HG03342 (cell line): ENCODE measurements at regions not wholly inside any gene's neighbourhood (a gene's known extent, or its start where the extent isn't known, plus 50 kb on each side); places are given as distances from the start of the nearest gene placed in this dataset.

Experiments used
- ATAC-seq: cut with Tn5 transposase; IDR thresholded peaks from one replicate; pipeline ENCODE4 v1.9.1; 2021; ENCODE audit warnings: mild to moderate bottlenecking, moderate library complexity; ENCODE audit not compliant: unreplicated experiment

DNA sequence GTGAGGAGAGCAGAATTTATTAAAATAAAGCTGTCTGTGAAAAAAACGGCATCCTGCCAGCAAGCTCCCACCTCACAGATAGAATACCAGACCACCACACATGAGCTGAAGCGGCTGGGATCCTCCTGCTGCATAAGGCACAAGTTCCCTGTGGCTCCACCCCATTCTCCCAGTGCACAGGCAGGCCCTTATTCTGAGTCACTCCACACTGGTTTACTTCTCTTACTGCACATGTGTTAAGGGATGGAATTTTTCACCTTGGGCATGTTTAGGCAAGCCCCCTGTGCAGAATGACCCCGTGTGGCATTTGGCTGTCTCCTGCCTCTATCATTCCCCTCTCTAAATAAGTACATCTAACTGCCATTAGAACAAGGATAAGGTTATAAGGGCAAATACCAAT is 115.0 kb upstream of the ELAVL2 start:
- no peak for ATAC-seq

DNA sequence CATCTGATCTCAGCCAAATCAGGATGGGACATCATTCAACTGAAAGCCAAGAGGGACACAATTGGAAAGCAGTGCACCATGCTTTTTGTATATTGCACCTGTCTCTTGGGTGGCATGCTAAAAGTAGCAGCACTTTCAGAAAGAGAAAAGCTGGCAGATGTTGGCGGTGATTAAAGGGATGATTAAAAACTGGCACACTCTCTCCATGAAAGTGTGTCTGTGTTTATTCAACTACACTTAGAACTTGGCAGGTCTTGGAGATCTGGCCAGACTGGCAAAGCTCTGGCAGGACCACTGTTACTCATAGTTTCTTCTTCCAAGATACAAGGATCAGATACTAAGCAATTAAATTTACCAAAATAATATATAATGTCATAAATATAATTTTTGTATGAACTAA is 112.9 kb upstream of the ELAVL2 start:
- no peak for ATAC-seq

DNA sequence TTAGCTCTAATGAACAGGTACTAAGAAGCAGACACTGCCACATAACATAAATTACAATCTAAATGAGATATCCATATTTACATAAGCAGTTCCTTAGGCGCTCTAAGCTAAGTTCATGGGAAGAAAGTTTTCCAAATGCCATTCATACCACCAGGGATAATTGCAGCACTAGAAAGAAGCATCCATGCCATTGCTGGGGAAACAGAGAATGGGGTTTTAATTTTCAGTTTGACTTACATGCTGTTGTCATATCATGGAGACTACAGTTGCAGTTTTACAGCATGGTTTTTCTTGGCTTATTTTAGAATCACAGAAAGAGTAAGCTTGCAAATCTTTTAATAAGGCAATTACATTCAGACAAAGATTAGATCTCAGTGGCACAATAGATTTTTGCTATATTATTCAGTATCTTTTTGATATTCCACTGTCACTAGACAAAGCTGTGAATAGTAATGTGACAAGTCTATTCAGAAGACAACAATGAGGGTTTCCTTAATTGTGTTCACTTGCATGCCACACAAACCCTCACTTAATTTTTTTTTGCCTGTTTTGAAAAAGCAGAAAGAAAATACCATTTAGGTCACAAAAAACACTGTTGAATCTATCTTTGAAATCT is 108.4 kb upstream of the ELAVL2 start:
- no peak for ATAC-seq

DNA sequence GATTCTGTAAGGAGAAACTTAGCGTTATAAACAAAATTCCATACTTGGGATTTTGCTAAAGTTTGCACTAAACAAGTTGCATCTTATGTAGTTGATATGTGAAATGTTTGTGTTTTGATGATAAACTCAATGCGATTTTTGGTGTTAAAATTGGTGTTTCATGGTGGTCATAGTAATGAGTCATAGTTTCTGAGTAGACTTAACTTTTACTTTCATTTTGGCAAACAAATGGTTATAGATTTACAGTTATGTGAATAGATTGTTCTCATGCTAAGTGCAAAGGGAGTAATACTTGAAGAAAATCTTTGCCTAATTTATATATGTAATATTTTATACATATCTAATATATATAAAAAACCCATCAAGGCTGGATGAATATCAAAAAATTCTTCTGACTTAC is 107.3 kb upstream of the ELAVL2 start:
- no peak for ATAC-seq

DNA sequence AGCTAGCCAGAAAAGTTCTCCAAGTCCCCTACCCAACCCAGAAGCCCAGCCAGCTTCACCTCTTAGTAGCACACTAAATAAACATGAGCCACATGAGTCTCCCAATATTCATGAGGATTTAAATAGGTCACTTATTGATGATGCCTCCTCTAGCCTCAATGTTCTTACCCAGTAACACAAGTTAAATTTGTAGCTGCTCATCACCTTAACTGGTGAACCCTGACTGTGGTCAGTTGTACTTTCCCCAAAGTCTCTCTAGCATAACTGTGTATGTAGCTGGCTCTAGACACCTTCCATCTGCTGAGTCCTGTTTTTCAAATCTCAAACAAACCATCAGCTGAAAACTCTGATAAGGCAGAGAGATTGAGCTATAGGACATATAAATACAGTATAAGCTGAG is 100.3 kb upstream of the ELAVL2 start:
- peak; percentile 81 for ATAC-seq

DNA sequence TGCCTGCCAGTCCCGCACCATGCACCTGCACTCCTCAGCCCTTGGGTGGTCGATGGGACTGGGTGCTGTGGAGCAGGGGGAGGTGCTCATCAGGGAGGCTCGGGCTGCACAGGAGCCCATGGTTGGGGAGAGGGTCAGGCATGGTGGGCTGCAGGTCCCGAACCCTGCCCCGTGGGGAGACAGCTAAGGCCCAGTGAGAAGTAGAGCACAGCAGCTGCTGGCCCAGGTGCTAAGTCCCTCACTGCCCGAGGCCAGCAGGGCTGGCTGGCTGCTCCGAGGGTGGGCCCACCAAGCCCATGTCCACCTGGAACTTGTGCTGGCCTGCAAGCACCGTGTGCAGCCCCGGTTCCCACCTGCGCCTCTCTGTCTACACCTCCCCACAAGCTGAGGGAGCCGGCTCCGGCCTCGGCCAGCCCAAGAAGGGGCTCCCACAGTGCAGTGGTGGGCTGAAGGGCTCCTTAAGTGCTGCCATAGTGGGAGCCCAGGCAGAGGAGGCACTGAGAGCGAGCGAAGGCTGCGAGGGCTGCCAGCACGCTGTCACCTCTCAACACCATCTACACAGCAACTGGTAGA is 88.5 kb upstream of the ELAVL2 start:
- ATAC-seq = no peak

DNA sequence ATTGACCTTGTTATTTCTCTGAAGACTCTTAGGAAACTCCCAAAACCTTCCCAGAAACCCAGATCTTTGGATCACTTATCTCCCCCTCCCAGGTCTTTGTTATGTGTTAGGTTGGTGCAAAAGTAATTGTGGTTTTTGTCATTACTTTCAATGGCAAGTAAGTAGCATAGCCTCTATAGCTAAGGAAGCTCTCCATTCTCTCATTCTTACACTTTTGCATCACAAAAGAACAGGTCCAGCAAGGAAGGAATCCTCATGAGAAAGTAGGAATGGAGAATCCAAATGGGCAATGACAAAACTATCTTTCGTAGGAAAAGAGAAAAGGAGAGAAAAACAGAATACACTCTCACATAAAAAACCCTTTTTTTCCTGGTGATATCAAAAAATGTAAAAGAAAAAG is 81.3 kb upstream of the ELAVL2 start:
- no peak for ATAC-seq

DNA sequence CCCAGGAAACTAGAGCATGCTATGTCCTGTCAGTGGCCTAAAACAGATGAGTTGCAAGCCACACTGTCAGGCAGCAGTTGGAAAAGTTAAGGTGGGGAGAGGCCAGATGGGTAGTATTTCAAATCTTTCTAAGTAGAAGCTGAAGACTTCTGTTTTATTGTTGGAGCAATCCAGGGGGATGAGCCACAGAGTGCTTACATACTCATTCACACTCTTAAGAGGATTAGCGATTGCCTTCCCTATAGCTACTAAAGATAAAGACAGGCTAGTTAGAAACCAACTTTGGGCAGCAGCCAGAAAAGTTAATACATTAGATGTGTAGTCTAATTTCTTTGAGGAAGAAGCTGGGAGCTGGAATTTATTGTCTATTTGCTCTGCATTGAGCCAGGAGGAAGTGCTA is 61.7 kb upstream of the ELAVL2 start:
- ATAC-seq = no peak
